ENCODE measurements at regions not wholly inside any gene's neighbourhood (a gene's known extent, or its start where the extent isn't known, plus 50 kb on each side); places are given as distances from the start of the nearest gene placed in this dataset.

GRCh38 chr3:72127224-72127612 lies 342.3 kb upstream of the PROK2 start:
- no peak for ATAC-seq

- no peak for ATAC-seq
Measured at GRCh38 chr3:72126441-72127223, 341.7 kb upstream of the PROK2 start.

- peak; percentile 56 to 66 for ATAC-seq
Measured at GRCh38 chr3:72123908-72124441, 339.0 kb upstream of the PROK2 start.

GRCh38 chr3:72120806-72121778 lies 336.1 kb upstream of the PROK2 start:
- no peak for ATAC-seq

GRCh38 chr3:72120039-72120438 lies 335.1 kb upstream of the PROK2 start:
- no peak for ATAC-seq

- no peak for ATAC-seq
Measured at GRCh38 chr3:72118628-72119027, 333.7 kb upstream of the PROK2 start.

- ATAC-seq = no peak
Measured at GRCh38 chr3:72116226-72116625, 331.3 kb upstream of the PROK2 start.

- ATAC-seq = no peak
Measured at GRCh38 chr3:72115307-72115706, 330.4 kb upstream of the PROK2 start.

GRCh38 chr3:72114773-72115172 lies 329.8 kb upstream of the PROK2 start:
- no peak for ATAC-seq

GRCh38 chr3:72113964-72114363 lies 329.0 kb upstream of the PROK2 start:
- no peak for ATAC-seq

GRCh38 chr3:72113564-72113963 lies 328.6 kb upstream of the PROK2 start:
- no peak for ATAC-seq

GRCh38 chr3:72112435-72112834 lies 327.5 kb upstream of the PROK2 start:
- ATAC-seq = no peak

GRCh38 chr3:72111265-72112205 lies 326.6 kb upstream of the PROK2 start:
- ATAC-seq = no peak

GRCh38 chr3:72109327-72110259 lies 324.6 kb upstream of the PROK2 start:
- ATAC-seq = no peak

GRCh38 chr3:72105306-72105705 lies 320.4 kb upstream of the PROK2 start:
- no peak for ATAC-seq

GRCh38 chr3:72102112-72102616 lies 317.2 kb upstream of the PROK2 start:
- ATAC-seq = no peak

GRCh38 chr3:72101494-72101893 lies 316.5 kb upstream of the PROK2 start:
- no peak for ATAC-seq

- ATAC-seq = peak; percentile 81 to 85
Measured at GRCh38 chr3:72100601-72101187, 315.7 kb upstream of the PROK2 start.

GRCh38 chr3:72100080-72100511 lies 315.1 kb upstream of the PROK2 start:
- ATAC-seq = no peak

- ATAC-seq = no peak
Measured at GRCh38 chr3:72099326-72100079, 314.6 kb upstream of the PROK2 start.
